ENCODE measurements at regions not wholly inside any gene's neighbourhood (a gene's known extent, or its start where the extent isn't known, plus 50 kb on each side); places are given as distances from the start of the nearest gene placed in this dataset.

- Histone ChIP-seq H3K23me2 (ENCODE audit: low read depth, low read length) (no peaks in the 10 kb centered on the region), H3K79me1 (ENCODE audit: low read depth, low read length) (no peaks in the 10 kb centered on the region), H2AK5ac (ENCODE audit: low read depth, low read length) (no peak overlapping the region), H2BK12ac (ENCODE audit: low read depth, low read length) (no peak overlapping the region), H3K27me3 (replicated peaks in 1 of 4; ENCODE audit: control insufficient read depth in 3 of 4, extremely low read depth in 1 of 4, insufficient read depth in 3 of 4, low read length in 3 of 4) (no peaks in the 10 kb centered on the region), H3K9ac (replicated peaks in 1 of 4; ENCODE audit: extremely low read depth in 1 of 4, low read depth in 3 of 4, low read length in 3 of 4) (no peak overlapping the region), H4K91ac (replicated peaks; ENCODE audit: insufficient read length, low read length) (no peak overlapping the region), H3K56ac (replicated peaks; ENCODE audit: insufficient read length, low read depth, low read length) (no peak overlapping the region), H3K4me1 (replicated peaks in 1 of 4; ENCODE audit: control insufficient read depth in 3 of 4, insufficient read depth in 4 of 4, low read length in 3 of 4) (peaks cover 0 to 4% (median 2%) of the 10 kb centered on the region in 4 experiments; a peak in 1 of 7 replicates), H2BK20ac (ENCODE audit: low read length) (no peak overlapping the region), H2BK120ac (replicated peaks; ENCODE audit: low read depth, low read length) (no peak overlapping the region), H3K4me2 (ENCODE audit: insufficient read depth in 1 of 2, low read depth in 2 of 2, low read length in 2 of 2) (no peak overlapping the region), H3K79me2 (ENCODE audit: control insufficient read depth in 1 of 2, insufficient read depth in 2 of 2, low read length in 2 of 2) (no peaks in the 10 kb centered on the region), H2AFZ (ENCODE audit: low read length) (peak overlapping the region; percentile 78; the same call in 1 of the 2 replicates), H3K4ac (replicated peaks; ENCODE audit: insufficient read length, low read depth, low read length) (no peak overlapping the region), H2BK15ac (ENCODE audit: low read length) (no peak overlapping the region), H3K14ac (ENCODE audit: insufficient read length) (peak overlapping the region; percentile 40), H4K5ac (ENCODE audit: insufficient read length, low read depth, low read length) (no peak overlapping the region), H4K20me1 (replicated peaks in 1 of 2; ENCODE audit: control insufficient read depth in 1 of 2, insufficient read depth in 2 of 2, low read length in 2 of 2) (no peaks in the 10 kb centered on the region), H3K23ac (ENCODE audit: insufficient read length) (no peak overlapping the region), H3K18ac (ENCODE audit: extremely low read depth, low read length) (no peak overlapping the region), H4K8ac (ENCODE audit: extremely low read depth, insufficient read depth, low read length) (no peak overlapping the region), H3K27ac (ENCODE audit: low read depth, low read length) (no peak overlapping the region), H3K9me3 (ENCODE audit: insufficient read depth in 2 of 2, low read depth in 1 of 2, low read length in 1 of 2) (no peaks in the 10 kb centered on the region), H3K4me3 (ENCODE audit: extremely low read depth in 1 of 4, insufficient read depth in 2 of 4, low read depth in 3 of 4, low read length in 4 of 4) (no peak overlapping the region), H3K36me3 (ENCODE audit: control insufficient read depth in 2 of 4, insufficient read depth in 4 of 4, low read length in 3 of 4) (no peaks in the 10 kb centered on the region), H2BK5ac (ENCODE audit: low read depth, low read length) (no peak overlapping the region)
- 90% methylated on average over 4 of the region's 4 CpGs; no CpG with 5 or more reads in 1 of the 2 experiments for WGBS, 2 experiments (ENCODE audit: extremely low coverage in 1 of 2, insufficient coverage in 1 of 2, insufficient read length in 1 of 2, insufficient replicate concordance in 2 of 2, low coverage in 1 of 2, low lambda C conversion rate in 2 of 2, missing lambda C conversion rate in 1 of 2)
- FAIRE-seq, result no peak
- ChIA-PET POLR2A (ENCODE audit: partially characterized antibody) (no interaction called here), CTCF (ENCODE audit: partially characterized antibody) (interaction anchor here (0.9 to 1.7 kb wide), 9 partner anchors 8 to 465 kb away, joined by 3 to 8 read pairs (median 3); no protein-coding TSS in a partner anchor)
- DNase-seq (ENCODE audit: low read depth in 1 of 2, low spot score in 2 of 2), result no peak
- TF ChIP-seq TAF1 (IDR thresholded peaks at IDR 0.05; ENCODE audit: low read depth, low read length) (no peak), CTBP2 (IDR thresholded peaks at IDR 0.05; ENCODE audit: borderline replicate concordance, insufficient read depth, insufficient read length, low read length) (no peak), KDM4A (IDR thresholded peaks at IDR 0.05; ENCODE audit: low read depth, low read length, severe bottlenecking) (no peak), FOSL1 (IDR thresholded peaks at IDR 0.05; ENCODE audit: insufficient read depth, low read depth, low read length) (no peak), CHD2 (IDR thresholded peaks at IDR 0.05; ENCODE audit: low read length) (no peak), NANOG (IDR thresholded peaks at IDR 0.05; ENCODE audit: insufficient read depth, low read depth, low read length, poor library complexity, severe bottlenecking) (no peak), USF2 (IDR thresholded peaks at IDR 0.05; ENCODE audit: low read length) (no peak), TAF7 (optimal IDR thresholded peaks at IDR 0.05; ENCODE audit: borderline replicate concordance, low read depth, low read length) (no peak), JUN (IDR thresholded peaks at IDR 0.05; ENCODE audit: low read depth, low read length) (no peak), RXRA (IDR thresholded peaks at IDR 0.05; ENCODE audit: insufficient read depth, low read depth, low read length) (no peak), CREB1 (IDR thresholded peaks at IDR 0.05) (no peak), ATF3 (IDR thresholded peaks at IDR 0.05; ENCODE audit: insufficient read depth, low read depth, low read length) (no peak)
Measured at GRCh38 chr1:184199438-184200085, 148.0 kb downstream of the TSEN15 start.
